NB4 (cell line): ENCODE measurements at regions not wholly inside any gene's neighbourhood (a gene's known extent, or its start where the extent isn't known, plus 50 kb on each side); places are given as distances from the start of the nearest gene placed in this dataset.
"Not testable (repeated sequence)": the region's sequence is repeated elsewhere in the genome, so short reads cannot be mapped to it uniquely, and the experiment has no call there.

Source experiments
- DNase-seq: peaks from one replicate; pipeline ENCODE4 v3.0.0; 2010; ENCODE audit warnings: low read depth
- H3K4me3 ChIP-seq: one replicate; pipeline ENCODE4 v1.5.1; 2011; ENCODE audit warnings: mild to moderate bottlenecking, low read depth, low read length, moderate library complexity
- CTCF ChIP-seq: IDR thresholded peaks from one replicate; pipeline ENCODE4 v1.5.1; 2012; ENCODE audit warnings: low read depth, low read length
- MAX ChIP-seq: IDR thresholded peaks from 2 replicates; pipeline ENCODE4 v1.6.1; 2011; ENCODE audit warnings: low read depth, low read length
- MYC ChIP-seq: IDR thresholded peaks from 2 replicates; pipeline ENCODE4 v1.6.1; 2011; ENCODE audit warnings: low read depth, low read length
- POLR2A ChIP-seq: IDR thresholded peaks from 2 replicates; pipeline ENCODE4 v1.6.1; 2011; ENCODE audit warnings: mild to moderate bottlenecking; ENCODE audit not compliant: insufficient read length; ENCODE audit errors: extremely low read depth

GRCh38 chr3:6417174-6417573, 443.7 kb upstream of the GRM7 start:
- H3K4me3 ChIP-seq, result no peak overlapping the region
- TF ChIP-seq MAX, result no peak
- no peak for TF ChIP-seq MYC
- no peak for TF ChIP-seq POLR2A
- TF ChIP-seq CTCF, result no peak
- DNase-seq, result no peak

GRCh38 chr3:6418485-6418884, 442.4 kb upstream of the GRM7 start:
- no peak for TF ChIP-seq CTCF
- no peak for TF ChIP-seq POLR2A
- no peak for TF ChIP-seq MAX
- no peak for TF ChIP-seq MYC
- H3K4me3 ChIP-seq, result no peak overlapping the region
- DNase-seq, result no peak

GRCh38 chr3:6421666-6422445, 439.1 kb upstream of the GRM7 start:
- DNase-seq, result no peak
- TF ChIP-seq POLR2A, result no peak
- no peak for TF ChIP-seq CTCF
- no peak for TF ChIP-seq MAX
- no peak for TF ChIP-seq MYC

GRCh38 chr3:6425289-6425820, 435.6 kb upstream of the GRM7 start:
- no peak for TF ChIP-seq MYC
- no peak for TF ChIP-seq POLR2A
- TF ChIP-seq CTCF, result no peak
- TF ChIP-seq MAX, result no peak
- no peak for DNase-seq

More at GRCh38 chr3:6421666-6422445, 439.1 kb upstream of the GRM7 start:
- H3K4me3 ChIP-seq, result no peak overlapping the region

GRCh38 chr3:6428276-6428675, 432.6 kb upstream of the GRM7 start:
- DNase-seq, H3K4me3 ChIP-seq: not testable (repeated sequence)

More at GRCh38 chr3:6425289-6425820, 435.6 kb upstream of the GRM7 start:
- H3K4me3 ChIP-seq, result no peak overlapping the region

- H3K4me3 ChIP-seq, result no peak overlapping the region
- TF ChIP-seq POLR2A (no peak), MAX (no peak), CTCF (no peak), MYC (no peak)
- no peak for DNase-seq
Observed at GRCh38 chr3:6435951-6436350, 425.0 kb upstream of the GRM7 start.
